ENCODE measurements at regions not wholly inside any gene's neighbourhood (a gene's known extent, or its start where the extent isn't known, plus 50 kb on each side); places are given as distances from the start of the nearest gene placed in this dataset.

GRCh38 chr2:122239440-122239839, 484.0 kb downstream of the TSN start:
- Histone ChIP-seq H3K27ac (ENCODE audit: low read length) (no peak overlapping the region), H3K36me3 (ENCODE audit: control insufficient read depth in 2 of 2, insufficient read depth in 2 of 2, low read length in 2 of 2) (no peaks in the 10 kb centered on the region), H3K4me1 (ENCODE audit: control insufficient read depth, insufficient read depth, low read length) (no peaks in the 10 kb centered on the region), H3K27me3 (ENCODE audit: control insufficient read depth in 1 of 2, insufficient read depth in 2 of 2, low read length in 2 of 2) (no peaks in the 10 kb centered on the region), H3K4me3 (ENCODE audit: low read length in 2 of 2) (no peak overlapping the region), H3K9ac (ENCODE audit: low read length in 2 of 2) (no peak overlapping the region), H3K9me3 (ENCODE audit: control insufficient read depth in 2 of 2, low read length in 2 of 2) (no peaks in the 10 kb centered on the region)

GRCh38 chr2:122244598-122245229, 489.3 kb downstream of the TSN start:
- no peaks in the 10 kb centered on the region for H3K36me3 ChIP-seq (ENCODE audit: control insufficient read depth in 2 of 2, insufficient read depth in 2 of 2, low read length in 2 of 2)
- no peaks in the 10 kb centered on the region for H3K4me1 ChIP-seq (ENCODE audit: control insufficient read depth, insufficient read depth, low read length)
- H3K27me3 ChIP-seq (ENCODE audit: control insufficient read depth in 1 of 2, insufficient read depth in 2 of 2, low read length in 2 of 2), result peaks cover 0 to 3% of the 10 kb centered on the region in 2 donors
- no peak overlapping the region for H3K4me3 ChIP-seq (ENCODE audit: low read length in 2 of 2)
- H3K27ac ChIP-seq (ENCODE audit: low read length), result no peak overlapping the region
- no peak overlapping the region for H3K9ac ChIP-seq (ENCODE audit: low read length in 2 of 2)
- peaks cover 0 to 1% of the 10 kb centered on the region in 2 donors for H3K9me3 ChIP-seq (ENCODE audit: control insufficient read depth in 2 of 2, low read length in 2 of 2)

- Histone ChIP-seq H3K36me3 (ENCODE audit: control insufficient read depth in 2 of 2, insufficient read depth in 2 of 2, low read length in 2 of 2) (no peaks in the 10 kb centered on the region), H3K4me3 (ENCODE audit: low read length in 2 of 2) (no peak overlapping the region), H3K9me3 (ENCODE audit: control insufficient read depth in 2 of 2, low read length in 2 of 2) (peaks cover 0 to 4% of the 10 kb centered on the region in 2 donors), H3K4me1 (ENCODE audit: control insufficient read depth, insufficient read depth, low read length) (no peaks in the 10 kb centered on the region), H3K27me3 (ENCODE audit: control insufficient read depth in 1 of 2, insufficient read depth in 2 of 2, low read length in 2 of 2) (peaks cover 0 to 3% of the 10 kb centered on the region in 2 donors), H3K27ac (ENCODE audit: low read length) (no peak overlapping the region), H3K9ac (ENCODE audit: low read length in 2 of 2) (no peak overlapping the region)
These were observed 494.2 kb downstream of the TSN start for GRCh38 chr2:122249673-122250072.

DNA sequence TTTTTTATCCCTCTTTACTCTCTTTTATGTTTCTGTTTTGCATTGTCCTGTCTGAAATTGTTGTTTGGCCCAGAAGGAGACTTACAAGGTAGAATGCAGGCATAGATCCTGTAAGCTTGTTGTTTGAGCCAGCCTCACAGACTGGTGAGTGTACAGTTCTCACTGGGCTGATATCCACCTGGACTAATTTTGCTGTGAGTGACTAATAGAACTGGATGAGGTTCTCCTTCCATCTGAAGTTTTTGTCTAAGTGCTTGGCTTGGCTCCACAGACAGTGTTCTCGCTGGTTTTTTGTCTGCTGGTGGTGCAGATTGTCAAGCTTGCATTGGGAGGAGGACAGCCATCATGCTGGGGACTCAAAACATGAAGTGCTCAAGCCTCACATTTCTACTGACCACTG, 495.7 kb downstream of the TSN start:
- no peak overlapping the region for H3K9ac ChIP-seq (ENCODE audit: low read length in 2 of 2)
- H3K27me3 ChIP-seq (ENCODE audit: control insufficient read depth in 1 of 2, insufficient read depth in 2 of 2, low read length in 2 of 2), result no peaks in the 10 kb centered on the region
- H3K4me1 ChIP-seq (ENCODE audit: control insufficient read depth, insufficient read depth, low read length), result no peaks in the 10 kb centered on the region
- H3K9me3 ChIP-seq (ENCODE audit: control insufficient read depth in 2 of 2, low read length in 2 of 2), result peaks cover 0 to 4% of the 10 kb centered on the region in 2 donors
- H3K4me3 ChIP-seq (ENCODE audit: low read length in 2 of 2), result no peak overlapping the region
- H3K27ac ChIP-seq (ENCODE audit: low read length), result no peak overlapping the region
- no peaks in the 10 kb centered on the region for H3K36me3 ChIP-seq (ENCODE audit: control insufficient read depth in 2 of 2, insufficient read depth in 2 of 2, low read length in 2 of 2)

DNA sequence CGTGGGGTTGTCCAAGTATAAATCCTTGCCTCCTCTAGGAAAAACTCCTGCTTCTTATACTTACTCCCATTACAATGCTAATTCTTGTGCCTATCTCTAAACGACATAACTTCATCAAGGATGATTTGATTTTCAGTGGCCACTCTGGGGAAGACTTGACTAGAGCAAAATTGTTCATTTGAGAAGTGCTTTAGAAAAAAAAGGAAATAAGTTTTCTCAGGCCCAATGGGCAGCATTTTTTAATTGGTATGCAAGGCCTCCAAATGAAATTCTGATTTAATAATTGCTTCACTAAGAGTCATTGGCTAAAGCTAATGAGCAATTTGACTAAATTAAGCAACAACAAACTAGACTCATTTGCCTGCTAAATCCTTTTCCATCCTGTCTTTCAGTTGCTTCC, 496.1 kb downstream of the TSN start:
- H3K4me3 ChIP-seq (ENCODE audit: low read length in 2 of 2), result no peak overlapping the region
- H3K27me3 ChIP-seq (ENCODE audit: control insufficient read depth in 1 of 2, insufficient read depth in 2 of 2, low read length in 2 of 2), result no peaks in the 10 kb centered on the region
- no peaks in the 10 kb centered on the region for H3K36me3 ChIP-seq (ENCODE audit: control insufficient read depth in 2 of 2, insufficient read depth in 2 of 2, low read length in 2 of 2)
- peaks cover 0 to 4% of the 10 kb centered on the region in 2 donors for H3K9me3 ChIP-seq (ENCODE audit: control insufficient read depth in 2 of 2, low read length in 2 of 2)
- H3K4me1 ChIP-seq (ENCODE audit: control insufficient read depth, insufficient read depth, low read length), result no peaks in the 10 kb centered on the region
- no peak overlapping the region for H3K27ac ChIP-seq (ENCODE audit: low read length)
- no peak overlapping the region for H3K9ac ChIP-seq (ENCODE audit: low read length in 2 of 2)

GRCh38 chr2:122255924-122256323, 500.5 kb downstream of the TSN start:
- no peaks in the 10 kb centered on the region for H3K36me3 ChIP-seq (ENCODE audit: control insufficient read depth in 2 of 2, insufficient read depth in 2 of 2, low read length in 2 of 2)

GRCh38 chr2:122261911-122262310, 506.5 kb downstream of the TSN start:
- Histone ChIP-seq H3K27me3 (ENCODE audit: control insufficient read depth in 1 of 2, insufficient read depth in 2 of 2, low read length in 2 of 2) (no peaks in the 10 kb centered on the region), H3K27ac (ENCODE audit: low read length) (no peak overlapping the region), H3K9ac (ENCODE audit: low read length in 2 of 2) (no peak overlapping the region), H3K9me3 (ENCODE audit: control insufficient read depth in 2 of 2, low read length in 2 of 2) (no peaks in the 10 kb centered on the region), H3K4me1 (ENCODE audit: control insufficient read depth, insufficient read depth, low read length) (no peaks in the 10 kb centered on the region), H3K36me3 (ENCODE audit: control insufficient read depth in 2 of 2, insufficient read depth in 2 of 2, low read length in 2 of 2) (no peaks in the 10 kb centered on the region), H3K4me3 (ENCODE audit: low read length in 2 of 2) (no peak overlapping the region)

More at GRCh38 chr2:122255924-122256323, 500.5 kb downstream of the TSN start:
- no peak overlapping the region for H3K27ac ChIP-seq (ENCODE audit: low read length)
- H3K9me3 ChIP-seq (ENCODE audit: control insufficient read depth in 2 of 2, low read length in 2 of 2), result no peaks in the 10 kb centered on the region
- no peaks in the 10 kb centered on the region for H3K4me1 ChIP-seq (ENCODE audit: control insufficient read depth, insufficient read depth, low read length)
- H3K4me3 ChIP-seq (ENCODE audit: low read length in 2 of 2), result no peak overlapping the region
- H3K27me3 ChIP-seq (ENCODE audit: control insufficient read depth in 1 of 2, insufficient read depth in 2 of 2, low read length in 2 of 2), result no peaks in the 10 kb centered on the region
- no peak overlapping the region for H3K9ac ChIP-seq (ENCODE audit: low read length in 2 of 2)

- H3K4me3 ChIP-seq (ENCODE audit: low read length in 2 of 2), result no peak overlapping the region
- no peaks in the 10 kb centered on the region for H3K9me3 ChIP-seq (ENCODE audit: control insufficient read depth in 2 of 2, low read length in 2 of 2)
- H3K27ac ChIP-seq (ENCODE audit: low read length), result no peak overlapping the region
- H3K4me1 ChIP-seq (ENCODE audit: control insufficient read depth, insufficient read depth, low read length), result no peaks in the 10 kb centered on the region
- H3K27me3 ChIP-seq (ENCODE audit: control insufficient read depth in 1 of 2, insufficient read depth in 2 of 2, low read length in 2 of 2), result no peaks in the 10 kb centered on the region
- H3K9ac ChIP-seq (ENCODE audit: low read length in 2 of 2), result no peak overlapping the region
- H3K36me3 ChIP-seq (ENCODE audit: control insufficient read depth in 2 of 2, insufficient read depth in 2 of 2, low read length in 2 of 2), result no peaks in the 10 kb centered on the region
These were observed 508.3 kb downstream of the TSN start for GRCh38 chr2:122263746-122264145.

DNA sequence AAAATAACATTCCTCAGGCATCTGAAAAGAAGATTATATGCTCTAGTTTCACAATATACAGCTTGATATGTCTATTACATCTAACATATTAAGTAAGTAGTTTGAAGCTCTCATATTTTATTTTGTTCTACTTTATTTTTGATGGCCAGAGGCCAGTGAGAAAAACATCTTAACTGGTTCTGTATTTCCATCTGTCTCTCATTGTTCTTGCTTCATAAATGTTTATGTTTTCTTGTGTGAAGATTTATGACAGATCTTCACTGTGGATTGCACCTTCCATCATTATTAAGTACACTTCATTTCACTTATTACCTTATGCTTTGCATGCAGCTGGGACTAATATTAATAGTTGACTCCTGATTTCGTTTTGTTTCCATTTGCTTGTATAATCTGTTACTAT, 511.2 kb downstream of the TSN start:
- H3K27ac ChIP-seq (ENCODE audit: low read length), result no peak overlapping the region
- H3K27me3 ChIP-seq (ENCODE audit: control insufficient read depth in 1 of 2, insufficient read depth in 2 of 2, low read length in 2 of 2), result no peaks in the 10 kb centered on the region
- no peak overlapping the region for H3K4me3 ChIP-seq (ENCODE audit: low read length in 2 of 2)
- H3K36me3 ChIP-seq (ENCODE audit: control insufficient read depth in 2 of 2, insufficient read depth in 2 of 2, low read length in 2 of 2), result no peaks in the 10 kb centered on the region
- no peaks in the 10 kb centered on the region for H3K4me1 ChIP-seq (ENCODE audit: control insufficient read depth, insufficient read depth, low read length)
- H3K9me3 ChIP-seq (ENCODE audit: control insufficient read depth in 2 of 2, low read length in 2 of 2), result no peaks in the 10 kb centered on the region
- no peak overlapping the region for H3K9ac ChIP-seq (ENCODE audit: low read length in 2 of 2)

- no peaks in the 10 kb centered on the region for H3K4me1 ChIP-seq (ENCODE audit: control insufficient read depth, insufficient read depth, low read length)
- no peaks in the 10 kb centered on the region for H3K36me3 ChIP-seq (ENCODE audit: control insufficient read depth in 2 of 2, insufficient read depth in 2 of 2, low read length in 2 of 2)
- no peak overlapping the region for H3K4me3 ChIP-seq (ENCODE audit: low read length in 2 of 2)
- no peak overlapping the region for H3K9ac ChIP-seq (ENCODE audit: low read length in 2 of 2)
- H3K9me3 ChIP-seq (ENCODE audit: control insufficient read depth in 2 of 2, low read length in 2 of 2), result no peaks in the 10 kb centered on the region
- no peaks in the 10 kb centered on the region for H3K27me3 ChIP-seq (ENCODE audit: control insufficient read depth in 1 of 2, insufficient read depth in 2 of 2, low read length in 2 of 2)
- no peak overlapping the region for H3K27ac ChIP-seq (ENCODE audit: low read length)
These were observed 512.5 kb downstream of the TSN start for GRCh38 chr2:122267947-122268346.

- Histone ChIP-seq H3K9me3 (ENCODE audit: control insufficient read depth in 2 of 2, low read length in 2 of 2) (no peaks in the 10 kb centered on the region), H3K36me3 (ENCODE audit: control insufficient read depth in 2 of 2, insufficient read depth in 2 of 2, low read length in 2 of 2) (no peaks in the 10 kb centered on the region), H3K27ac (ENCODE audit: low read length) (no peak overlapping the region), H3K4me3 (ENCODE audit: low read length in 2 of 2) (no peak overlapping the region), H3K9ac (ENCODE audit: low read length in 2 of 2) (no peak overlapping the region), H3K27me3 (ENCODE audit: control insufficient read depth in 1 of 2, insufficient read depth in 2 of 2, low read length in 2 of 2) (no peaks in the 10 kb centered on the region), H3K4me1 (ENCODE audit: control insufficient read depth, insufficient read depth, low read length) (no peaks in the 10 kb centered on the region)
These were observed 518.5 kb downstream of the TSN start for GRCh38 chr2:122273785-122274419.

All from stomach smooth muscle (tissue), 2 donors.